ENCODE measurements at regions not wholly inside any gene's neighbourhood (a gene's known extent, or its start where the extent isn't known, plus 50 kb on each side); places are given as distances from the start of the nearest gene placed in this dataset.
A peak's percentile ranks its signal among the peaks of the same experiment; 100 is the strongest.

DNA sequence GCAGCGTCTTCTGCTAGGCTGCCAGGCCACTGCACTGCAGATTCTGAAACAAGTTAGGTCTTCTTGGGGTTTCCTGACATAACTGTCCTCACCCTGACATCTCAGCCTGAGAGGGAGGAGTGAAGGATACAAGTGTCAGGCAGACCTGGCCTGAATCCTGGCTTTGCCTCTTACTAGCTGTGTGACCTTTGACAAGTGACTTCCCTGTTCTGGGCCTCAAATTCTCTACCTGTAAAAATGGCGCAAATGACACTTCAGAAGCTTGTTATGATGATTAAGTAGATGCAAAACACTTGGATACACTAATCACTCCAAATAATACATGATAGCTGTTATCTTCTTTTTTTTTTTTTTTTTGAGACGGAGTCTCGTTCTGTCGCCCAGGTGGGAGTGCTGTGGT is 119.2 kb upstream of the BOD1 start:
- no peak overlapping the region for H3K9ac ChIP-seq (ENCODE audit: insufficient read depth, low read depth, low read length)
- WGBS (ENCODE audit: low lambda C conversion rate): 93% methylated on average over 5 of the region's 5 CpGs
- BruUV-seq (replicated peaks): no TSS peak
- H3K36me3 ChIP-seq (replicated peaks in 1 of 2; ENCODE audit: control insufficient read depth in 1 of 2, insufficient read depth in 2 of 2, low read length in 2 of 2): no peaks in the 10 kb centered on the region
- no peaks in the 10 kb centered on the region for H3K27me3 ChIP-seq (ENCODE audit: control insufficient read depth in 1 of 2, insufficient read depth in 2 of 2, low read length in 2 of 2)
- H4K20me1 ChIP-seq (ENCODE audit: insufficient read depth, low read length): no peaks in the 10 kb centered on the region
- H3K79me2 ChIP-seq (ENCODE audit: insufficient read depth, low read length): no peaks in the 10 kb centered on the region
- CTCF ChIA-PET (ENCODE audit: low intra/inter-chr PET ratio, low total read pairs): no interaction called here
- intact Hi-C loops (cut with micrococcal nuclease; ENCODE audit: unreplicated experiment): loop anchor here (2.0 kb wide), 1 partner anchor 27 kb away; no protein-coding TSS in a partner anchor
- ATAC-seq (no peak), DNase-seq (ENCODE audit: low spot score) (no peak), FAIRE-seq (no peak)
- H3K4me1 ChIP-seq (ENCODE audit: insufficient read depth, low read length): peaks cover 39% of the 10 kb centered on the region
- H3K4me2 ChIP-seq (ENCODE audit: low read depth, low read length): no peak overlapping the region
- in situ Hi-C loops (cut with HindIII; ENCODE audit: extremely low pct_ligation_motif_present, low pct_unique_long_range_greater_than_20kb): no loop called here
- POLR2A ChIA-PET: interaction anchor here (1.8 kb wide), 1 partner anchor 29 kb away, joined by 4 read pairs; no protein-coding TSS in a partner anchor
- no peaks in the 10 kb centered on the region for H3K9me3 ChIP-seq (ENCODE audit: low read length)
- H3K27ac ChIP-seq (ENCODE audit: extremely low read length, insufficient read depth, low read length): no peak overlapping the region
- no peak overlapping the region for H3K4me3 ChIP-seq (replicated peaks in 1 of 3; ENCODE audit: insufficient read depth in 1 of 3, low read depth in 2 of 3, low read length in 3 of 3)
- TF ChIP-seq ZNF768 (CRISPR knock-in tag; IDR thresholded peaks at IDR 0.05) (peak; percentile 61; the same call in 1 of the 2 replicates), ZNF33A (CRISPR knock-in tag; IDR thresholded peaks at IDR 0.05; ENCODE audit: borderline replicate concordance) (no peak)
- no peak overlapping the region for H2AFZ ChIP-seq (ENCODE audit: low read length)

DNA sequence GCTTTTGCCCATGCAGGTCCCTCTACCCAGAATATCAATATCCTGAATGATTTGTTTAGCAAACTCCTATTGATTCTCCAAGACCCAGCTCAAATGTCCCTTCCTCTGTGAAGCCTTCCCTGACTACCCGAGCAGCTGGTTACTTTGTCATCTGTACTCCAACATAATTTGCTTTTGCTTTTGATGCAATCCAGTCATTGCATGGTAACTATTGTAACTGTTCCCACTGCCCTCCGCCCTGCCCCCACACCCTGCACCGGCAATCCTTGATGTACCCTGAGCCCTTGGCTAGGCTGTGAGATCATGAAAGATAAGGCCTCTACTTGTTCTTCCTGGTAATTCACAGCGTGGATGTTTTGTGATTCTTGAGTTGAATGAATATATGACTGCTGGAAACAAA is 119.9 kb upstream of the BOD1 start:
- ChIA-PET POLR2A (interaction anchor here (1.0 to 1.8 kb wide), 3 partner anchors 17 to 28 kb away, joined by 3 to 5 read pairs (median 4); no protein-coding TSS in a partner anchor), CTCF (ENCODE audit: low intra/inter-chr PET ratio, low total read pairs) (no interaction called here)
- Histone ChIP-seq H3K27me3 (ENCODE audit: control insufficient read depth in 1 of 2, insufficient read depth in 2 of 2, low read length in 2 of 2) (no peaks in the 10 kb centered on the region), H3K27ac (ENCODE audit: extremely low read length, insufficient read depth, low read length) (no peak overlapping the region), H3K4me2 (ENCODE audit: low read depth, low read length) (peak overlapping the region; percentile 55), H3K79me2 (ENCODE audit: insufficient read depth, low read length) (no peaks in the 10 kb centered on the region), H3K4me1 (ENCODE audit: insufficient read depth, low read length) (peaks cover 39% of the 10 kb centered on the region), H4K20me1 (ENCODE audit: insufficient read depth, low read length) (no peaks in the 10 kb centered on the region), H2AFZ (ENCODE audit: low read length) (no peak overlapping the region), H3K4me3 (replicated peaks in 1 of 3; ENCODE audit: insufficient read depth in 1 of 3, low read depth in 2 of 3, low read length in 3 of 3) (no peak overlapping the region; a peak in 1 of 6 replicates), H3K9ac (ENCODE audit: insufficient read depth, low read depth, low read length) (no peak overlapping the region), H3K36me3 (replicated peaks in 1 of 2; ENCODE audit: control insufficient read depth in 1 of 2, insufficient read depth in 2 of 2, low read length in 2 of 2) (no peaks in the 10 kb centered on the region), H3K9me3 (ENCODE audit: low read length) (no peaks in the 10 kb centered on the region)
- FAIRE-seq (peak; percentile 89), ATAC-seq (peak; percentile 83), DNase-seq (ENCODE audit: low spot score) (peak; percentile 84)
- intact Hi-C loops (cut with micrococcal nuclease; ENCODE audit: unreplicated experiment) (loop anchor here (2.0 kb wide), 1 partner anchor 26 kb away; no protein-coding TSS in a partner anchor), in situ Hi-C loops (cut with HindIII; ENCODE audit: extremely low pct_ligation_motif_present, low pct_unique_long_range_greater_than_20kb) (no loop called here)
- 7% methylated on average over 4 of the region's 4 CpGs for WGBS (ENCODE audit: low lambda C conversion rate)
- BruUV-seq (replicated peaks): no TSS peak
- TF ChIP-seq SALL1 (CRISPR knock-in tag; IDR thresholded peaks at IDR 0.05) (peak; percentile 65), SRY (CRISPR knock-in tag; IDR thresholded peaks at IDR 0.05) (no peak), SNRNP70 (IDR thresholded peaks at IDR 0.05; ENCODE audit: low read depth, low read length) (no peak), EP300 (IDR thresholded peaks at IDR 0.05; ENCODE audit: low read depth in 2 of 2, low read length in 2 of 2) (peak in 1 of 2 experiments; percentile 46; a peak in 1 of 4 replicates), EP300 (CRISPR knock-in tag; IDR thresholded peaks at IDR 0.05; ENCODE audit: borderline replicate concordance) (peak; percentile 49; the same call in 1 of the 2 replicates), HDAC2 (CRISPR knock-in tag; IDR thresholded peaks at IDR 0.05) (0 out of 2 replicates have a peak, but pooled peaks have one; percentile 64)
- TF ChIP-seq, protein P1, sequence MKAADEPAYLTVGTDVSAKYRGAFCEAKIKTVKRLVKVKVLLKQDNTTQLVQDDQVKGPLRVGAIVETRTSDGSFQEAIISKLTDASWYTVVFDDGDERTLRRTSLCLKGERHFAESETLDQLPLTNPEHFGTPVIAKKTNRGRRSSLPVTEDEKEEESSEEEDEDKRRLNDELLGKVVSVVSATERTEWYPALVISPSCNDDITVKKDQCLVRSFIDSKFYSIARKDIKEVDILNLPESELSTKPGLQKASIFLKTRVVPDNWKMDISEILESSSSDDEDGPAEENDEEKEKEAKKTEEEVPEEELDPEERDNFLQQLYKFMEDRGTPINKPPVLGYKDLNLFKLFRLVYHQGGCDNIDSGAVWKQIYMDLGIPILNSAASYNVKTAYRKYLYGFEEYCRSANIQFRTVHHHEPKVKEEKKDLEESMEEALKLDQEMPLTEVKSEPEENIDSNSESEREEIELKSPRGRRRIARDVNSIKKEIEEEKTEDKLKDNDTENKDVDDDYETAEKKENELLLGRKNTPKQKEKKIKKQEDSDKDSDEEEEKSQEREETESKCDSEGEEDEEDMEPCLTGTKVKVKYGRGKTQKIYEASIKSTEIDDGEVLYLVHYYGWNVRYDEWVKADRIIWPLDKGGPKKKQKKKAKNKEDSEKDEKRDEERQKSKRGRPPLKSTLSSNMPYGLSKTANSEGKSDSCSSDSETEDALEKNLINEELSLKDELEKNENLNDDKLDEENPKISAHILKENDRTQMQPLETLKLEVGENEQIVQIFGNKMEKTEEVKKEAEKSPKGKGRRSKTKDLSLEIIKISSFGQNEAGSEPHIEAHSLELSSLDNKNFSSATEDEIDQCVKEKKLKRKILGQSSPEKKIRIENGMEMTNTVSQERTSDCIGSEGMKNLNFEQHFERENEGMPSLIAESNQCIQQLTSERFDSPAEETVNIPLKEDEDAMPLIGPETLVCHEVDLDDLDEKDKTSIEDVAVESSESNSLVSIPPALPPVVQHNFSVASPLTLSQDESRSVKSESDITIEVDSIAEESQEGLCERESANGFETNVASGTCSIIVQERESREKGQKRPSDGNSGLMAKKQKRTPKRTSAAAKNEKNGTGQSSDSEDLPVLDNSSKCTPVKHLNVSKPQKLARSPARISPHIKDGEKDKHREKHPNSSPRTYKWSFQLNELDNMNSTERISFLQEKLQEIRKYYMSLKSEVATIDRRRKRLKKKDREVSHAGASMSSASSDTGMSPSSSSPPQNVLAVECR (CRISPR knock-in tag; IDR thresholded peaks at IDR 0.05; ENCODE audit: borderline replicate concordance): no peak
- TF ChIP-seq, protein P2, sequence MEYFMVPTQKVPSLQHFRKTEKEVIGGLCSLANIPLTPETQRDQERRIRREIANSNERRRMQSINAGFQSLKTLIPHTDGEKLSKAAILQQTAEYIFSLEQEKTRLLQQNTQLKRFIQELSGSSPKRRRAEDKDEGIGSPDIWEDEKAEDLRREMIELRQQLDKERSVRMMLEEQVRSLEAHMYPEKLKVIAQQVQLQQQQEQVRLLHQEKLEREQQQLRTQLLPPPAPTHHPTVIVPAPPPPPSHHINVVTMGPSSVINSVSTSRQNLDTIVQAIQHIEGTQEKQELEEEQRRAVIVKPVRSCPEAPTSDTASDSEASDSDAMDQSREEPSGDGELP (IDR thresholded peaks at IDR 0.05; ENCODE audit: borderline replicate concordance, low read depth): peak; percentile 62; the same call in 1 of the 2 replicates
- TF ChIP-seq, protein P3, sequence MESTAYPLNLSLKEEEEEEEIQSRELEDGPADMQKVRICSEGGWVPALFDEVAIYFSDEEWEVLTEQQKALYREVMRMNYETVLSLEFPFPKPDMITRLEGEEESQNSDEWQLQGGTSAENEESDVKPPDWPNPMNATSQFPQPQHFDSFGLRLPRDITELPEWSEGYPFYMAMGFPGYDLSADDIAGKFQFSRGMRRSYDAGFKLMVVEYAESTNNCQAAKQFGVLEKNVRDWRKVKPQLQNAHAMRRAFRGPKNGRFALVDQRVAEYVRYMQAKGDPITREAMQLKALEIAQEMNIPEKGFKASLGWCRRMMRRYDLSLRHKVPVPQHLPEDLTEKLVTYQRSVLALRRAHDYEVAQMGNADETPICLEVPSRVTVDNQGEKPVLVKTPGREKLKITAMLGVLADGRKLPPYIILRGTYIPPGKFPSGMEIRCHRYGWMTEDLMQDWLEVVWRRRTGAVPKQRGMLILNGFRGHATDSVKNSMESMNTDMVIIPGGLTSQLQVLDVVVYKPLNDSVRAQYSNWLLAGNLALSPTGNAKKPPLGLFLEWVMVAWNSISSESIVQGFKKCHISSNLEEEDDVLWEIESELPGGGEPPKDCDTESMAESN (CRISPR knock-in tag; conservative IDR thresholded peaks at IDR 0.05): no peak

Measured in HepG2 (cell line).